ENCODE measurements at regions not wholly inside any gene's neighbourhood (a gene's known extent, or its start where the extent isn't known, plus 50 kb on each side); places are given as distances from the start of the nearest gene placed in this dataset.

DNA sequence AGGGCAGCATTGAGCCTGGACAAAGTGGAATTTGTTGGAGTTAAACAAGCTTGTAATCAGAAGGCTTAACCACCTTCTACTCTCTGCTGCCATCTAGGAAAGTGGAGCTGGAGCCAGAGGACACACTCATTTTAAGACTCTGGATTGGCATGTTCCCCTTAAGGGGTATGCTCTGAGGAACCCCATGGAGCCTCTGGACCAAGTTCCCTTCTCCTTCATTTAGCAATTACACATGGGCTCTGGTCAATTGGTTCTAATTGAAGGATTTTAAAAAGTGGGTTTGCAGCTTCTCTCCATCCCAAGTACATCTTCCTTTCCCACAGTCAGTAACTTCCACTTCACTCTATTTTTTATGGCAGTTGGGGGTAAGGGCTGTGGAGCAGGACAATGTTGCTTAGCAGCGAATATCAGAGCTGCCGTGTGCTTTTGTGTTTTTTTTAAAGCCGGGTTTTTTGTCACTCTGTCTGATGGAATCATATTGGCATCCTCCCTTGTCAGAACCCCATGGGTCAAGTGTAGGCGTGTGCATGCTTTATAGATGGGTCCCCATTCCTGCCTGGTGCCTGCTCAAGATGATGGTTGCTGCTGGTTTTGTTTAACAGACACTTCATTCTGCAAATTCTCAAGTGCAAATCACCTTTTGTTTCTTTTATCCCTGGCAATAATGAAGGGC, 330.7 kb upstream of the ADAMTSL1 start:
- Mint-ChIP-seq H3K9me3 (no peaks in the 10 kb centered on the region), H3K4me1 (no peaks in the 10 kb centered on the region), H3K27ac (no peak overlapping the region), H3K36me3 (ENCODE audit: low read depth) (no peaks in the 10 kb centered on the region), H3K27me3 (no peaks in the 10 kb centered on the region), H3K4me3 (no peak overlapping the region)
- intact Hi-C loops (cut with micrococcal nuclease): no loop called here
- ATAC-seq (ENCODE audit: low read depth) (no peak), DNase-seq (no peak)
- ChIA-PET CTCF (no interaction called here), POLR2A (no interaction called here)
- TF ChIP-seq, protein P1, sequence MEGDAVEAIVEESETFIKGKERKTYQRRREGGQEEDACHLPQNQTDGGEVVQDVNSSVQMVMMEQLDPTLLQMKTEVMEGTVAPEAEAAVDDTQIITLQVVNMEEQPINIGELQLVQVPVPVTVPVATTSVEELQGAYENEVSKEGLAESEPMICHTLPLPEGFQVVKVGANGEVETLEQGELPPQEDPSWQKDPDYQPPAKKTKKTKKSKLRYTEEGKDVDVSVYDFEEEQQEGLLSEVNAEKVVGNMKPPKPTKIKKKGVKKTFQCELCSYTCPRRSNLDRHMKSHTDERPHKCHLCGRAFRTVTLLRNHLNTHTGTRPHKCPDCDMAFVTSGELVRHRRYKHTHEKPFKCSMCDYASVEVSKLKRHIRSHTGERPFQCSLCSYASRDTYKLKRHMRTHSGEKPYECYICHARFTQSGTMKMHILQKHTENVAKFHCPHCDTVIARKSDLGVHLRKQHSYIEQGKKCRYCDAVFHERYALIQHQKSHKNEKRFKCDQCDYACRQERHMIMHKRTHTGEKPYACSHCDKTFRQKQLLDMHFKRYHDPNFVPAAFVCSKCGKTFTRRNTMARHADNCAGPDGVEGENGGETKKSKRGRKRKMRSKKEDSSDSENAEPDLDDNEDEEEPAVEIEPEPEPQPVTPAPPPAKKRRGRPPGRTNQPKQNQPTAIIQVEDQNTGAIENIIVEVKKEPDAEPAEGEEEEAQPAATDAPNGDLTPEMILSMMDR (IDR thresholded peaks at IDR 0.05): no peak

DNA sequence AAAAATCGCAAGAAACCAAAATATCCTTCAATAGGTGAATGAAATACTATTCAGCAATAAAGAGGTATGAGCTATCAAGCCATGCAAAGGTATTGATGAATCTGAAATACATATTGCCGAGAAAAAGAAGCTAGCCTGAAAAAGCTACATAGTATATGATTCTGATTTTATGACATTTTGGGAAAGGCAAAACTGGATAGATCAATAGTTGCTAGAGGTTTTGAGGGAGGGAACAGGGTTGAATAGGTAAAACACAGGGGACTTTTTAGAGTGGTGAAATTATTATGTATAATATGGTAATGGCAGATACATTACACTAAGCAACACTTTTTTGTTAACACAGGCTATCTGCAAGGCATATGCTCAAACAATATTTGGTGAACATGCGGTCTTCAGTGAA, 327.6 kb upstream of the ADAMTSL1 start:
- H3K4me3 Mint-ChIP-seq: no peak overlapping the region
- no peaks in the 10 kb centered on the region for H3K36me3 Mint-ChIP-seq (ENCODE audit: low read depth)
- no peaks in the 10 kb centered on the region for H3K9me3 Mint-ChIP-seq
- POLR2A ChIA-PET: no interaction called here
- no peak for ATAC-seq (ENCODE audit: low read depth)
- TF ChIP-seq, protein P1 (IDR thresholded peaks at IDR 0.05): no peak
- no peaks in the 10 kb centered on the region for H3K4me1 Mint-ChIP-seq
- DNase-seq: no peak
- no peaks in the 10 kb centered on the region for H3K27me3 Mint-ChIP-seq
- intact Hi-C loops (cut with micrococcal nuclease): no loop called here
- no peak overlapping the region for H3K27ac Mint-ChIP-seq
- CTCF ChIA-PET: no interaction called here

DNA sequence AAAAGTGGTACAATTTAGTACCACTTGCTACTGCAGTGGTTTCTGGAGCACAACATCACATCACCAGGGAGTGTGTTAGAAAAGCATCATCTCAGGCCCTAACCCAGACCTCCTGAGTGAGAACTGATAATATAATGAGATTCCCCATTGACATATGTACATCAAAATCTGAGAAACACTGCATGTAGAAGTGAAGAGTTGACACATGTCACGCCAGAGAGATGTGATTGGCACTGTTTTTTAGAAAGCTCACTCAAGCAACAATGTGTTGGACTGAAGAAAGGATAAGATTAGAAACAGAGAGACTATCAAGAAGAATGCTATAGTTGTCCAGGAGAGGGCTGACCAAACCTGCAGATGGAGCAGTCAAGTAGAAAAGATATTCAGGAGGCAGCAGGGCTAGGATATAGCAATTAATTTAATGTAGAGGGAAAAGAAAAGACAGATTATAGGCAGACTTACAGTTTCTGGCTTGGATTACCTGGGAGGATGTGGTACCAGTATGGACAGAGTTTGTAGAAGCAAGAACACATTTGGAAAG, 324.4 kb upstream of the ADAMTSL1 start:
- ChIA-PET POLR2A (no interaction called here), CTCF (no interaction called here)
- no peaks in the 10 kb centered on the region for H3K9me3 Mint-ChIP-seq
- no peaks in the 10 kb centered on the region for H3K36me3 Mint-ChIP-seq (ENCODE audit: low read depth)
- H3K27me3 Mint-ChIP-seq: no peaks in the 10 kb centered on the region
- DNase-seq (no peak), ATAC-seq (ENCODE audit: low read depth) (no peak)
- H3K27ac Mint-ChIP-seq: no peak overlapping the region
- TF ChIP-seq, protein P1 (IDR thresholded peaks at IDR 0.05): no peak
- intact Hi-C loops (cut with micrococcal nuclease): no loop called here
- no peak overlapping the region for H3K4me3 Mint-ChIP-seq
- no peaks in the 10 kb centered on the region for H3K4me1 Mint-ChIP-seq

DNA sequence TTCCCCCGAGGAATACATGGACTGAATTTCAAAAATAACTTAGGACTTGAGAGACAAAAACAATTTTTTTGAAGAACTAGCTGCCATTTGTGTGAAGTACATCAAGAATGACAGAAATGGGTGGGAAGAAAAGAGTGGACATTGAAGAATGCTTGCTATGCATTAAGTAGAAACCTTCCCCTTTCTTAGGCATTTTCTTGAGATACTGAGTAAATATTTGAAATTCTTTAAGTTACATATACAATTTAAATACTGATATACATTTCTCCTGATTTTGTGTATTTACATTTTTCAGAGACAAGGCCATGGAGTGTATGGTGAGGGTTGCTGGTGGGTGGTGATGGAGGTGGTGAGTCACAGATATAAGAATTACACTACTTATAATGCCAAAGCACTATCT, 319.3 kb upstream of the ADAMTSL1 start:
- TF ChIP-seq, protein P1 (IDR thresholded peaks at IDR 0.05): no peak
- no peak for ATAC-seq (ENCODE audit: low read depth)
- no peak overlapping the region for H3K27ac Mint-ChIP-seq
- no peaks in the 10 kb centered on the region for H3K4me1 Mint-ChIP-seq
- no peaks in the 10 kb centered on the region for H3K9me3 Mint-ChIP-seq
- POLR2A ChIA-PET: no interaction called here
- no peaks in the 10 kb centered on the region for H3K27me3 Mint-ChIP-seq
- H3K36me3 Mint-ChIP-seq (ENCODE audit: low read depth): no peaks in the 10 kb centered on the region
- CTCF ChIA-PET: no interaction called here
- DNase-seq: no peak
- intact Hi-C loops (cut with micrococcal nuclease): no loop called here
- no peak overlapping the region for H3K4me3 Mint-ChIP-seq

DNA sequence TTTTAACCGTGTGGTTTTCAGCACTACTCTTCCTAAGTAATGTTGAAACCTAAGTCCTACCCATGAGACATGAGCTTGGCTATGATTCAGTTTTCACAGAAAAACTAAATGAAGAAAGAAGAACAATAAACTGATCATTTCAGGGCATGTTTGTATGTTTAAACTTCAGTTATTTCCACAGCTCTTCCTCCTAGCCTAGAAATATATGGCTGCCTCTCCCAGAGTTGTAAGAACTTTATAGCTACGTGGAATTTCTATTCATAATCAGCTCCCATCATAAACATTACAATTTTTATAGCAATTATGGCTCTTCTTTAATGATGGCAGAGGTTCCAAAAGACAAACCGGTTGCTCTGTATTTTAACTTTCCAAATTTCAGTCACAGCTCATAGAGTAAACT, 314.7 kb upstream of the ADAMTSL1 start:
- Mint-ChIP-seq H3K4me3 (no peak overlapping the region), H3K27ac (no peak overlapping the region), H3K9me3 (no peaks in the 10 kb centered on the region), H3K36me3 (ENCODE audit: low read depth) (no peaks in the 10 kb centered on the region), H3K4me1 (no peaks in the 10 kb centered on the region), H3K27me3 (no peaks in the 10 kb centered on the region)
- ChIA-PET POLR2A (no interaction called here), CTCF (no interaction called here)
- intact Hi-C loops (cut with micrococcal nuclease): no loop called here
- DNase-seq (no peak), ATAC-seq (ENCODE audit: low read depth) (no peak)
- TF ChIP-seq, protein P1 (IDR thresholded peaks at IDR 0.05): no peak

Data from activated B cell treated with CpG ODN at 0.5 μM for 24 hours (primary cell).